Karpas-422 (cell line): ENCODE measurements at regions not wholly inside any gene's neighbourhood (a gene's known extent, or its start where the extent isn't known, plus 50 kb on each side); places are given as distances from the start of the nearest gene placed in this dataset.
"Not testable (repeated sequence)": the region's sequence is repeated elsewhere in the genome, so short reads cannot be mapped to it uniquely, and the experiment has no call there.

Experiments used
- DNase-seq: peaks from one replicate; pipeline ENCODE4 v3.0.0-alpha.2; 2015
- H2AFZ ChIP-seq: fragments of 200-600 bp; sonication (generic); 2 replicates; pipeline ENCODE4 v1.6.1; 2014; ENCODE audit warnings: antibody characterized with exemption, low read length, mixed read lengths
- H3K27ac ChIP-seq: fragments of 200-600 bp; sonication (generic); 2 replicates; pipeline ENCODE4 v1.5.1; 2014; ENCODE audit warnings: mild to moderate bottlenecking, low read length, moderate library complexity
- H3K27me3 ChIP-seq: fragments of 200-600 bp; sonication (generic); 2 replicates; pipeline ENCODE4 v1.6.1; 2014; ENCODE audit warnings: low read length, mixed read lengths
- H3K36me3 ChIP-seq: fragments of 200-600 bp; sonication (generic); 2 replicates; pipeline ENCODE4 v1.6.1; 2014; ENCODE audit warnings: low read length, mixed read lengths; ENCODE audit not compliant: insufficient read depth
- H3K4me1 ChIP-seq: fragments of 200-600 bp; sonication (generic); 2 replicates; pipeline ENCODE4 v1.6.1; 2014; ENCODE audit warnings: mild to moderate bottlenecking, low read length, mixed read lengths
- H3K4me2 ChIP-seq: fragments of 200-600 bp; sonication (generic); 2 replicates; pipeline ENCODE4 v1.6.1; 2014; ENCODE audit warnings: low read length, low read depth, mild to moderate bottlenecking; ENCODE audit not compliant: poor library complexity, severe bottlenecking
- H3K4me3 ChIP-seq: fragments of 200-600 bp; sonication (generic); 2 replicates; pipeline ENCODE4 v1.5.1; 2014; ENCODE audit warnings: mild to moderate bottlenecking, antibody characterized with exemption, low read length, mixed read lengths
- H3K79me2 ChIP-seq: fragments of 200-600 bp; sonication (generic); 2 replicates; pipeline ENCODE4 v1.6.1; 2014; ENCODE audit warnings: mild to moderate bottlenecking, low read length, mixed read lengths
- H3K9ac ChIP-seq: fragments of 200-600 bp; sonication (generic); 2 replicates; pipeline ENCODE4 v1.6.0; 2014; ENCODE audit warnings: low read length
- H3K9me2 ChIP-seq: fragments of 200-600 bp; sonication (generic), shearing (Covaris generic); replicated peaks from 2 replicates; pipeline ENCODE4 v1.6.0; 2014; ENCODE audit warnings: mild to moderate bottlenecking, low read length, moderate library complexity; ENCODE audit not compliant: insufficient read depth
- H3K9me3 ChIP-seq: fragments of 300-700, 200-600 bp; sonication (generic); 2 replicates; pipeline ENCODE4 v1.6.1; 2014; ENCODE audit warnings: low read length, mixed read lengths
- H4K20me1 ChIP-seq: fragments of 200-600 bp; sonication (generic); 2 replicates; pipeline ENCODE4 v1.6.1; 2014; ENCODE audit warnings: mild to moderate bottlenecking, antibody characterized with exemption, low read length, low read depth; ENCODE audit not compliant: insufficient read depth

DNA sequence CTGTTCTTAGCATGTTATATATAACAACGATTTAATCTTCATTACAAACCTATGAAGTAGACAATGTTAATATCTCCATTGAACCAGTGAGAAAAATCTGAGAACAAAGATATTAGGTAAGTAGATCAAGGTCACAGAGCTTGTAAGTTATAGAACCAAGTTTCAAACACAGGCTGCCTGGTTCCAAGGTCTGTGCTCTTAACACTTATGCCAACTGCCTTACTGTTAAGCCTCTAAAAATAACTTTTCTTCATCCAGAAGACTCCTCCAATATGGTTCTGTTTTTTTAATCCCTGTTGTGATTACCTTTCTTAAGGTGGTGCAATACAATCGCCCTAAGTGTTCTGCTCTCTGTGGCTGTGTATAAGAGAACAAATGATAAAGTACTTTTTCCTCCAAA is 282.0 kb upstream of the GRID2 start:
- H4K20me1 ChIP-seq: no peaks in the 10 kb centered on the region
- no peaks in the 10 kb centered on the region for H3K4me1 ChIP-seq
- H3K9me2 ChIP-seq: no peaks in the 10 kb centered on the region
- H3K36me3 ChIP-seq: no peaks in the 10 kb centered on the region
- no peak overlapping the region for H3K9ac ChIP-seq
- peaks cover 3% of the 10 kb centered on the region; the same call in 1 of the 2 replicates for H3K9me3 ChIP-seq
- H3K27ac ChIP-seq: no peak overlapping the region
- no peak overlapping the region for H3K4me2 ChIP-seq
- DNase-seq: no peak
- no peaks in the 10 kb centered on the region for H3K27me3 ChIP-seq
- H3K79me2 ChIP-seq: no peaks in the 10 kb centered on the region
- H3K4me3 ChIP-seq: no peak overlapping the region
- H2AFZ ChIP-seq: no peak overlapping the region

- H3K27me3 ChIP-seq, H2AFZ ChIP-seq, H3K4me3 ChIP-seq, H3K9ac ChIP-seq, H3K4me1 ChIP-seq, H3K9me2 ChIP-seq, H4K20me1 ChIP-seq, H3K9me3 ChIP-seq, DNase-seq, H3K27ac ChIP-seq, H3K79me2 ChIP-seq, H3K36me3 ChIP-seq, H3K4me2 ChIP-seq: not testable (repeated sequence)
Observed at GRCh38 chr4:92028830-92029229, 274.9 kb upstream of the GRID2 start.

DNA sequence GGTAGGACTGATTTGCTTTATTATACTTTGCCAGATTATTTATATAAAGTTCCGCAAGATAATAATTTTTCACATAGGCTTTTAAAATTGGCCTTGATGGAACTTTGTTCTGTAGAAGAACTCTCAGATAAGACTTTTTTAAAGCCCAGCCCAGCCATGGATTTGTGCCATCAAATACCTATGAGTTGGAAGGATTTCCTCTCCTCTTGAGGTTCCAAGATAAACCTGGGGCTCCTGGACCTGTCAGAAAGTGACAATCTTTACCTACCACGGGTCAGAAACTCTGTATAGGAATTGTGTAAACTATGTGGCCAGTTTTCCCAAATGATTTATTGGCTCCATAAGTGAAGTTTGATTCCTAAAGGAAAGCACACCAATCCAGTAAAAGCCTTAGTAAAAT is 271.9 kb upstream of the GRID2 start:
- no peak overlapping the region for H3K27ac ChIP-seq

DNA sequence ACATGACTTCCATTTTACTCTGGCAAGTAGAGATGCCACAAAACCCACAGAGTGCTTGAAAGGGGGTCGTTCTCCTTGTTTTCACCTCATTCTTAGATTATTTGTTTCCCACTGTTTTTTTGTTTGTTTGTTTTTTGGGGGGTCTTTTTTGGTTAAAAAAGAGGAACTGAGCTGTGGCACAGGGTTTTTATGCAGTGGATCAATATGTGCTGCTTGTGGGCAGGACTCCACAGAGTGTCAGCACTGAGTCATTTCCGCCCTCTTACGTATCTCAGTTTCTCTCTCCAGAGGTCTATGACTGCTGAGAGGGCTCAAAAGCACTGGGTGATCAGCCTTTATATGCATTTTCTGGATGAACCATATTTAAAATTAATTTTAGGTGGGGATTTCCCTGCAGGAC is 268.1 kb upstream of the GRID2 start:
- Histone ChIP-seq H3K9me3 (peaks cover 3% of the 10 kb centered on the region), H3K79me2 (no peaks in the 10 kb centered on the region), H3K9ac (no peak overlapping the region), H3K27me3 (no peaks in the 10 kb centered on the region), H4K20me1 (no peaks in the 10 kb centered on the region), H3K4me3 (no peak overlapping the region), H3K36me3 (no peaks in the 10 kb centered on the region), H3K4me2 (no peak overlapping the region), H3K27ac (no peak overlapping the region), H2AFZ (no peak overlapping the region), H3K4me1 (no peaks in the 10 kb centered on the region), H3K9me2 (no peaks in the 10 kb centered on the region)
- DNase-seq: no peak

More for the DNA sequence above, 271.9 kb upstream of the GRID2 start:
- Histone ChIP-seq H3K9ac (no peak overlapping the region), H3K27me3 (no peaks in the 10 kb centered on the region), H3K4me2 (no peak overlapping the region), H3K4me3 (no peak overlapping the region), H3K9me2 (no peaks in the 10 kb centered on the region), H4K20me1 (no peaks in the 10 kb centered on the region), H3K36me3 (no peaks in the 10 kb centered on the region), H3K4me1 (no peaks in the 10 kb centered on the region), H3K79me2 (no peaks in the 10 kb centered on the region), H2AFZ (no peak overlapping the region), H3K9me3 (peaks cover 3% of the 10 kb centered on the region; the same call in 1 of the 2 replicates)
- DNase-seq: no peak

DNA sequence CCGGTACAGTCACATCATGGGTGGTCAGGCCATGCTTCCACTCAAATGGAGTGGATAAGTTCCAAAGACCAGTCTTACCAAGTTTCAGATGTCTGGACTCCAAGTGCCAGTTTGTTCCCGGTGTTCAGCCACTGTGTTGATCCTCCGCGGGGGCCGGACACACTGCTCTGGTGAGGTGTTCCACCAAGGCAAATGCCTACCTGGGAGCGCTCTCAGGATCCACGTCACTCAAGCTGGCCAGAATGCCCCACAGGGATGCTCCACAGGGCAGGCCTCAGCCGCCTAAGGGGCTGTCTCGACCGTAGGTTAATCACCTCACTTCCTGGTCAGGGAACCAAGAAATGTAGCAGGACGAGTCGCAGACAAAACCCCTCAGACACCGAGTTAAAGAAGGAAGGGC is 258.0 kb upstream of the GRID2 start:
- no peak overlapping the region for H3K4me3 ChIP-seq
- no peak overlapping the region for H3K4me2 ChIP-seq
- no peak overlapping the region for H2AFZ ChIP-seq
- H4K20me1 ChIP-seq: no peaks in the 10 kb centered on the region
- H3K9me2 ChIP-seq: no peaks in the 10 kb centered on the region
- H3K9ac ChIP-seq: no peak overlapping the region
- no peak overlapping the region for H3K27ac ChIP-seq
- DNase-seq: no peak
- H3K79me2 ChIP-seq: no peaks in the 10 kb centered on the region
- H3K27me3 ChIP-seq: no peaks in the 10 kb centered on the region
- peaks cover 16% of the 10 kb centered on the region for H3K9me3 ChIP-seq
- H3K4me1 ChIP-seq: no peaks in the 10 kb centered on the region
- no peaks in the 10 kb centered on the region for H3K36me3 ChIP-seq

- Histone ChIP-seq H3K4me1 (no peaks in the 10 kb centered on the region), H3K4me2 (no peak overlapping the region), H3K27me3 (no peaks in the 10 kb centered on the region), H4K20me1 (no peaks in the 10 kb centered on the region), H3K36me3 (no peaks in the 10 kb centered on the region), H3K4me3 (no peak overlapping the region), H3K9me3 (peaks cover 26% of the 10 kb centered on the region), H3K9me2 (no peaks in the 10 kb centered on the region), H3K27ac (no peak overlapping the region), H3K9ac (no peak overlapping the region), H3K79me2 (no peaks in the 10 kb centered on the region), H2AFZ (no peak overlapping the region)
- no peak for DNase-seq
Observed at GRCh38 chr4:92047209-92047875, 256.4 kb upstream of the GRID2 start.

DNA sequence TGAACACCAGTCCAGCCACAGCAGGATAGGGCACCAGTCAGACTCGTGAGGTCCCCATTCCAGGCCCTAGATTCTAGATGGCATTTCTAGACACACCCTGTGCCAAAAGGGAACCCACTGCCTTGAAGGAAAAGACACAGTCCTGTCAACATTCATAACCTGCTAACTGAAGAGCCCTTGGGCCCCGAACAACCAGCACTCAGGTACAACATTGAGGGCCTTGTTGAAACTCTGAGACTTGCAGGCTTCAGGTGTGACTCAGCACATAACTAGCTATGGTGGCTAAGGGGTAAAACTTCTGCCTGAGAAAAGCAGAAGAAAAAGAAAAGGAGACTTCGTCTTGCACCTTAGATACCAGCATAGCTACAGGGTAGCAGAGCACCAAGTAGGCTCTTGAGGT is 252.9 kb upstream of the GRID2 start:
- Histone ChIP-seq H3K79me2 (no peaks in the 10 kb centered on the region), H4K20me1 (no peaks in the 10 kb centered on the region), H3K4me3 (no peak overlapping the region), H3K36me3 (no peaks in the 10 kb centered on the region), H3K27ac (no peak overlapping the region), H3K4me1 (no peaks in the 10 kb centered on the region), H3K9me3 (peaks cover 28% of the 10 kb centered on the region), H3K27me3 (no peaks in the 10 kb centered on the region), H3K4me2 (no peak overlapping the region), H3K9me2 (no peaks in the 10 kb centered on the region), H3K9ac (no peak overlapping the region), H2AFZ (no peak overlapping the region)
- DNase-seq: no peak

GRCh38 chr4:92059615-92060014 is 244.2 kb upstream of the GRID2 start:
- no peaks in the 10 kb centered on the region for H3K79me2 ChIP-seq
- peaks cover 15% of the 10 kb centered on the region; the same call in 1 of the 2 replicates for H3K9me3 ChIP-seq
- no peaks in the 10 kb centered on the region for H3K4me1 ChIP-seq
- H3K9ac ChIP-seq: no peak overlapping the region
- H4K20me1 ChIP-seq: no peaks in the 10 kb centered on the region
- no peaks in the 10 kb centered on the region for H3K9me2 ChIP-seq
- no peak for DNase-seq
- H3K4me3 ChIP-seq: no peak overlapping the region
- H3K36me3 ChIP-seq: no peaks in the 10 kb centered on the region
- no peak overlapping the region for H2AFZ ChIP-seq
- no peak overlapping the region for H3K27ac ChIP-seq
- H3K4me2 ChIP-seq: no peak overlapping the region
- H3K27me3 ChIP-seq: no peaks in the 10 kb centered on the region
